WTC11 (cell line): ENCODE measurements at regions not wholly inside any gene's neighbourhood (a gene's known extent, or its start where the extent isn't known, plus 50 kb on each side); places are given as distances from the start of the nearest gene placed in this dataset.

Experiments used
- ATAC-seq: fragments of 200-7000 bp; cut with Tn5 transposase; 2 replicates; pipeline ENCODE4 v1.10.0; 2021; ENCODE audit warnings: mild to moderate bottlenecking, moderate library complexity
- CTCF ChIA-PET: fragments of 300-600 bp; sonication (Branson Sonifier 250); formaldehyde crosslinking; loops from one replicate; lab custom pipeline; 2021; ENCODE audit warnings: antibody characterized with exemption; lab: Charles Lee
- POLR2A ChIA-PET: fragments of 350-600 bp; sonication (Branson Sonifier 250); formaldehyde crosslinking; loops from one replicate; lab custom pipeline; 2021; ENCODE audit warnings: antibody characterized with exemption; lab: Charles Lee
- DNase-seq: peaks from one replicate; pipeline ENCODE4 v3.0.0; 2021; ENCODE audit warnings: low spot score
- H3K27ac Mint-ChIP-seq: 2 replicates; pipeline ENCODE4 v1.8.0; 2021; ENCODE audit warnings: mixed read lengths
- H3K27me3 Mint-ChIP-seq: 2 replicates; pipeline ENCODE4 v1.8.0; 2021; ENCODE audit warnings: low read depth, mild to moderate bottlenecking, moderate library complexity, mixed read lengths
- H3K36me3 Mint-ChIP-seq: 2 replicates; pipeline ENCODE4 v1.8.0; 2021; ENCODE audit warnings: mixed read lengths
- H3K4me1 Mint-ChIP-seq: 2 replicates; pipeline ENCODE4 v1.8.0; 2022; ENCODE audit warnings: mixed read lengths
- H3K4me3 Mint-ChIP-seq: 2 replicates; pipeline ENCODE4 v1.8.0; 2021; ENCODE audit warnings: mild to moderate bottlenecking, moderate library complexity, mixed read lengths
- H3K9me3 Mint-ChIP-seq: 2 replicates; pipeline ENCODE4 v1.8.0; 2021; ENCODE audit warnings: mixed read lengths
- AFF4 ChIP-seq: sonication (generic); formaldehyde crosslinking; IDR thresholded peaks from 2 replicates; pipeline ENCODE4 v1.8.1; 2023; ENCODE audit warnings: mild to moderate bottlenecking, missing genetic modification reagents, borderline replicate concordance
- ATF2 ChIP-seq: sonication (generic); formaldehyde crosslinking; IDR thresholded peaks from 2 replicates; pipeline ENCODE4 v1.8.1; 2022; ENCODE audit warnings: low read depth, missing genetic modification reagents, borderline replicate concordance
- CREB1 ChIP-seq: sonication (generic); formaldehyde crosslinking; IDR thresholded peaks from 2 replicates; pipeline ENCODE4 v1.8.0; 2023; ENCODE audit warnings: mild to moderate bottlenecking, missing genetic modification reagents
- ESRRA ChIP-seq: sonication (generic); formaldehyde crosslinking; IDR thresholded peaks from 2 replicates; pipeline ENCODE4 v1.8.1; 2022; ENCODE audit warnings: mild to moderate bottlenecking, missing genetic modification reagents, borderline replicate concordance
- FOXK1 ChIP-seq: sonication (generic); formaldehyde crosslinking; IDR thresholded peaks from 2 replicates; pipeline ENCODE4 v1.8.0; 2022; ENCODE audit warnings: mild to moderate bottlenecking, moderate library complexity, missing genetic modification reagents
- FOXP4 ChIP-seq: sonication (generic); formaldehyde crosslinking; IDR thresholded peaks from 2 replicates; pipeline ENCODE4 v1.8.0; 2022; ENCODE audit warnings: mild to moderate bottlenecking, missing genetic modification reagents
- JUN ChIP-seq: sonication (generic); formaldehyde crosslinking; IDR thresholded peaks from 2 replicates; pipeline ENCODE4 v1.8.0; 2023; ENCODE audit warnings: mild to moderate bottlenecking, missing genetic modification reagents
- KAT7 ChIP-seq: sonication (generic); formaldehyde crosslinking; IDR thresholded peaks from 2 replicates; pipeline ENCODE4 v1.8.1; 2023; ENCODE audit warnings: missing genetic modification reagents, mild to moderate bottlenecking, borderline replicate concordance
- MXD4 ChIP-seq: fragments of 250-450 bp; sonication (Bioruptor Pico); IDR thresholded peaks from 2 replicates; pipeline ENCODE4 v1.8.0; 2021; ENCODE audit warnings: mild to moderate bottlenecking, moderate library complexity, borderline replicate concordance
- NFE2L1 ChIP-seq: sonication (generic); formaldehyde crosslinking; IDR thresholded peaks from 2 replicates; pipeline ENCODE4 v1.8.1; 2023; ENCODE audit warnings: missing genetic modification reagents
- NR1H2 ChIP-seq: sonication (generic); formaldehyde crosslinking; IDR thresholded peaks from 2 replicates; pipeline ENCODE4 v1.9.0; 2021; ENCODE audit warnings: mild to moderate bottlenecking, moderate library complexity, missing genetic modification reagents
- NR2C2 ChIP-seq: sonication (generic); formaldehyde crosslinking; IDR thresholded peaks from 2 replicates; pipeline ENCODE4 v1.8.0; 2022; ENCODE audit warnings: mild to moderate bottlenecking, missing genetic modification reagents
- SOX15 ChIP-seq: fragments of 250-450 bp; sonication (Bioruptor Pico); IDR thresholded peaks from 2 replicates; pipeline ENCODE4 v1.9.0; 2021; ENCODE audit warnings: mild to moderate bottlenecking
- TCF7 ChIP-seq: sonication (generic); formaldehyde crosslinking; IDR thresholded peaks from 2 replicates; pipeline ENCODE4 v1.8.0; 2022; ENCODE audit warnings: mild to moderate bottlenecking, low read depth, missing genetic modification reagents, moderate library complexity
- TEAD4 ChIP-seq: sonication (generic); formaldehyde crosslinking; IDR thresholded peaks from 2 replicates; pipeline ENCODE4 v1.8.0; 2022; ENCODE audit warnings: mild to moderate bottlenecking, missing genetic modification reagents
- TP53 ChIP-seq: sonication (generic); formaldehyde crosslinking; IDR thresholded peaks from 2 replicates; pipeline ENCODE4 v1.8.1; 2023; ENCODE audit warnings: mild to moderate bottlenecking, missing genetic modification reagents
- ZNF263 ChIP-seq: sonication (generic); formaldehyde crosslinking; IDR thresholded peaks from 2 replicates; pipeline ENCODE4 v1.8.1; 2022; ENCODE audit warnings: low read depth, mild to moderate bottlenecking, moderate library complexity, missing genetic modification reagents
- ZNF396 ChIP-seq: fragments of 250-450 bp; sonication (Bioruptor Pico); IDR thresholded peaks from 2 replicates; pipeline ENCODE4 v1.8.0; 2021; ENCODE audit warnings: mild to moderate bottlenecking, moderate library complexity, borderline replicate concordance
- ZNF671 ChIP-seq: fragments of 250-450 bp; sonication (Bioruptor Pico); IDR thresholded peaks from 2 replicates; pipeline ENCODE4 v1.8.0; 2021; ENCODE audit warnings: mild to moderate bottlenecking
- TF ChIP-seq, protein P1 (sequence below): sonication (generic); formaldehyde crosslinking; IDR thresholded peaks from 2 replicates; pipeline ENCODE4 v1.8.0; 2022; ENCODE audit warnings: mild to moderate bottlenecking, missing genetic modification reagents
- TF ChIP-seq, protein P2 (sequence below): sonication (generic); formaldehyde crosslinking; IDR thresholded peaks from 2 replicates; pipeline ENCODE4 v1.8.1; 2022; ENCODE audit warnings: missing genetic modification reagents, borderline replicate concordance
- TF ChIP-seq, protein P3 (sequence below): fragments of 250-450 bp; sonication (Bioruptor Pico); conservative IDR thresholded peaks from 2 replicates; pipeline ENCODE4 v1.9.0; 2021; ENCODE audit warnings: mild to moderate bottlenecking
- TF ChIP-seq, protein P4 (sequence below): sonication (generic); formaldehyde crosslinking; IDR thresholded peaks from 2 replicates; pipeline ENCODE4 v1.8.1; 2022; ENCODE audit warnings: low read depth, mild to moderate bottlenecking, moderate library complexity, missing genetic modification reagents, borderline replicate concordance
- TF ChIP-seq, protein P5 (sequence below): sonication (generic); formaldehyde crosslinking; IDR thresholded peaks from 2 replicates; pipeline ENCODE4 v1.8.1; 2023; ENCODE audit warnings: mild to moderate bottlenecking, missing genetic modification reagents, moderate library complexity

DNA sequence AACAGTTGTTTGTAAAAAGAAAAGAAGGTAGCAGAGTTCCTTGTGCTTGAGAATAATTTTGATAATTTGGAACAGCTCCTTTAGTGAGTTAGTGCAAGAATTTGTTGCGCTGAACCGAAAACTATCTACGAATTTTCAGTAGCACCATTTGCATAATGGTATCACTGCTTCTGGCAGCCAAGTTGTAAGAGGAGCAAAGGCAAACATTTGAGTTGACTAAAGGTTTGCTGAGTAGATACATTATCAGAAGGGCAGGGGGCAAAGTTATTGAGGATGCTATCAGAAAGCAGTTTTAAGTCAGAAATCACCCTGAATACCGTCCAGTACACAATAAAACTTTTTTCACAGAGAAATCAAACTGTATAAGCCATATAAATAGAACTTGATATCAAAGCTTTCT is 181.5 kb upstream of the MOCS2 start (continued):
- no peak for TF ChIP-seq AFF4 (CRISPR knock-in tag)
- TF ChIP-seq ZNF263 (CRISPR knock-in tag): no peak
- TF ChIP-seq, protein P1, sequence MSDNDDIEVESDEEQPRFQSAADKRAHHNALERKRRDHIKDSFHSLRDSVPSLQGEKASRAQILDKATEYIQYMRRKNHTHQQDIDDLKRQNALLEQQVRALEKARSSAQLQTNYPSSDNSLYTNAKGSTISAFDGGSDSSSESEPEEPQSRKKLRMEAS: no peak
- no peak for TF ChIP-seq MXD4 (CRISPR knock-in tag)
- TF ChIP-seq, protein P2, sequence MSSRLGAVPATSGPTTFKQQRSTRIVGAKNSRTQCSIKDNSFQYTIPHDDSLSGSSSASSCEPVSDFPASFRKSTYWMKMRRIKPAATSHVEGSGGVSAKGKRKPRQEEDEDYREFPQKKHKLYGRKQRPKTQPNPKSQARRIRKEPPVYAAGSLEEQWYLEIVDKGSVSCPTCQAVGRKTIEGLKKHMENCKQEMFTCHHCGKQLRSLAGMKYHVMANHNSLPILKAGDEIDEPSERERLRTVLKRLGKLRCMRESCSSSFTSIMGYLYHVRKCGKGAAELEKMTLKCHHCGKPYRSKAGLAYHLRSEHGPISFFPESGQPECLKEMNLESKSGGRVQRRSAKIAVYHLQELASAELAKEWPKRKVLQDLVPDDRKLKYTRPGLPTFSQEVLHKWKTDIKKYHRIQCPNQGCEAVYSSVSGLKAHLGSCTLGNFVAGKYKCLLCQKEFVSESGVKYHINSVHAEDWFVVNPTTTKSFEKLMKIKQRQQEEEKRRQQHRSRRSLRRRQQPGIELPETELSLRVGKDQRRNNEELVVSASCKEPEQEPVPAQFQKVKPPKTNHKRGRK (CRISPR knock-in tag): no peak
- no peak for TF ChIP-seq NR2C2 (CRISPR knock-in tag)
- no peak for TF ChIP-seq TCF7
- no peak for TF ChIP-seq FOXK1 (CRISPR knock-in tag)

- no peak for ATAC-seq
- ChIA-PET POLR2A (interaction anchor here (0.6 kb wide), 1 partner anchor 843 kb away, joined by 4 read pairs; no protein-coding TSS in a partner anchor), CTCF (no interaction called here)
- Mint-ChIP-seq H3K36me3 (peaks cover 17% of the 10 kb centered on the region), H3K27ac (no peak overlapping the region), H3K4me1 (peaks cover 5% of the 10 kb centered on the region), H3K27me3 (no peaks in the 10 kb centered on the region), H3K4me3 (no peak overlapping the region), H3K9me3 (peaks cover 30% of the 10 kb centered on the region)
- TF ChIP-seq CREB1 (no peak), JUN (no peak), ZNF263 (CRISPR knock-in tag) (no peak), TEAD4 (CRISPR knock-in tag) (no peak), SOX15 (CRISPR knock-in tag) (no peak), ZNF396 (CRISPR knock-in tag) (no peak), ESRRA (no peak), ZNF671 (CRISPR knock-in tag) (no peak), NFE2L1 (CRISPR knock-in tag) (no peak), FOXP4 (no peak), TP53 (no peak), KAT7 (no peak), ATF2 (CRISPR knock-in tag) (no peak), NR1H2 (CRISPR knock-in tag) (no peak)
- TF ChIP-seq, protein P3, sequence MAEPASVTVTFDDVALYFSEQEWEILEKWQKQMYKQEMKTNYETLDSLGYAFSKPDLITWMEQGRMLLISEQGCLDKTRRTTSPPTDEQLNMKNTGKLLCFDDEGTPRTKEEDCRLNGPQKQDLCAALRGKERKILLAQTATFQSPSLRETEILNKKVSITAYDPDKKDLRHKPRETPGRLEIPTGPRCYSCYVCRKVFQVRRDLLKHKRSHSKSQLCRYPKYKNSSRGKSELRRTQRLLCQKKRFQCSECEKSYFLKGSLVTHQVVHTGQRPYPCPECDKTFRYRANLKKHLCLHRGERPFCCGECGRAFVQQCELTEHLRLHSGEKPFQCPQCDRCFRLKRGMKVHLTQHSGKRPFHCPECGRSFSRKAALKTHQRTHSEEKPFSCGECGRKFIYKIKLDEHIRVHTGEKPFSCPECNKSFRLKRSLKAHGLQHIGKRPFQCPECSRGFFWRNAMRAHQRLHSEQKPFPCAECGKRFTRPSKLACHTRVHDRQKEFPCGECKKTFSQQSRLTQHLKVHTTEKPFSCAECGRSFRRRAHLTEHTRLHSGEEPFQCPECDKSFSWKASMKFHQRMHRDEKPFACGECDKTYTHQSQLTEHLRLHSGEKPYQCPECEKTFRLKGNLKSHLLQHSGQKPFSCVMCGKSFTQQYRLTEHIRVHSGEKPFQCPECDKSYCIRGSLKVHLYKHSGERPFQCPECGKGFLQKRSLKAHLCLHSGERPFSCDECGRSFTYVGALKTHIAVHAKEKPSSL (CRISPR knock-in tag): no peak
- TF ChIP-seq, protein P4, sequence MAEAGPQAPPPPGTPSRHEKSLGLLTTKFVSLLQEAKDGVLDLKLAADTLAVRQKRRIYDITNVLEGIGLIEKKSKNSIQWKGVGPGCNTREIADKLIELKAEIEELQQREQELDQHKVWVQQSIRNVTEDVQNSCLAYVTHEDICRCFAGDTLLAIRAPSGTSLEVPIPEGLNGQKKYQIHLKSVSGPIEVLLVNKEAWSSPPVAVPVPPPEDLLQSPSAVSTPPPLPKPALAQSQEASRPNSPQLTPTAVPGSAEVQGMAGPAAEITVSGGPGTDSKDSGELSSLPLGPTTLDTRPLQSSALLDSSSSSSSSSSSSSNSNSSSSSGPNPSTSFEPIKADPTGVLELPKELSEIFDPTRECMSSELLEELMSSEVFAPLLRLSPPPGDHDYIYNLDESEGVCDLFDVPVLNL (CRISPR knock-in tag): no peak
- TF ChIP-seq, protein P5, sequence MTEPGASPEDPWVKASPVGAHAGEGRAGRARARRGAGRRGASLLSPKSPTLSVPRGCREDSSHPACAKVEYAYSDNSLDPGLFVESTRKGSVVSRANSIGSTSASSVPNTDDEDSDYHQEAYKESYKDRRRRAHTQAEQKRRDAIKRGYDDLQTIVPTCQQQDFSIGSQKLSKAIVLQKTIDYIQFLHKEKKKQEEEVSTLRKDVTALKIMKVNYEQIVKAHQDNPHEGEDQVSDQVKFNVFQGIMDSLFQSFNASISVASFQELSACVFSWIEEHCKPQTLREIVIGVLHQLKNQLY (CRISPR knock-in tag): no peak
- DNase-seq: no peak
Observed at GRCh38 chr5:53291528-53291927, 182.0 kb upstream of the MOCS2 start.
